ENCODE measurements at regions not wholly inside any gene's neighbourhood (a gene's known extent, or its start where the extent isn't known, plus 50 kb on each side); places are given as distances from the start of the nearest gene placed in this dataset.

DNA sequence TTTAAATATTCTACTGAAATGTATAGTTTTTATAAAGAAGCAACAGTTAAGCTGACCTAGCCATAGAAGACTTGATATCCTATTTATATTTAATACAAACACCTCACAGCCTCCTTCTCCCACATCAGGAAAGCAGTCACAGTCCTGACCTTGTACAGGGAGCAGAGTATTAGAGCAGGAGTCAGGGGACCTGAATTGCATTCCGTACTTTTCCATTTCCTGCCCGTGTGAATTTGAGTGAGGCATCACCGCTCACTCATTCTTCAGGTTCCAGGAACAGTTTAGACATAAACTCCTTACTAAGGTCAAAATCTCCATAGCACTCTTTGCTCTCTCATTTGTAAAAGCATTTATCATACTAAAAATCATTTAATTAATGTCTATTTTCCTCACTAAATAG, 482.5 kb upstream of the FAT3 start:
- Histone ChIP-seq H3K56ac (ENCODE audit: extremely low read depth, insufficient read depth, low read length) (no peak overlapping the region), H2AK5ac (ENCODE audit: low read depth, low read length) (no peak overlapping the region), H3K4ac (ENCODE audit: low read depth, low read length) (no peak overlapping the region), H3K9me1 (ENCODE audit: insufficient read depth, low read length) (no peaks in the 10 kb centered on the region), H3K9ac (ENCODE audit: low read depth, low read length) (no peak overlapping the region), H4K91ac (ENCODE audit: insufficient read depth, low read depth, low read length) (no peak overlapping the region), H2BK5ac (ENCODE audit: low read depth, low read length, poor library complexity, severe bottlenecking) (no peak overlapping the region), H3K23ac (ENCODE audit: low read depth, low read length) (no peak overlapping the region), H4K5ac (ENCODE audit: low read depth, low read length) (no peak overlapping the region), H3K4me2 (ENCODE audit: low read depth, low read length) (no peak overlapping the region), H2BK120ac (ENCODE audit: low read depth, low read length) (no peak overlapping the region), H2AK9ac (replicated peaks; ENCODE audit: low read depth, low read length, poor library complexity) (no peak overlapping the region), H3K4me1 (ENCODE audit: control insufficient read depth, insufficient read depth, low read length) (no peaks in the 10 kb centered on the region), H3K27me3 (ENCODE audit: control insufficient read depth, insufficient read depth, low read length) (no peaks in the 10 kb centered on the region), H3K9me3 (ENCODE audit: control insufficient read depth, insufficient read depth, low read length) (0 out of 2 replicates have a peak, but pooled peaks cover 2% of the 10 kb centered on the region), H3K27ac (ENCODE audit: insufficient read depth, low read length) (no peak overlapping the region), H2AFZ (replicated peaks; ENCODE audit: low read length, poor library complexity) (no peak overlapping the region), H3K79me1 (ENCODE audit: low read depth in 1 of 2, low read length in 2 of 2) (no peaks in the 10 kb centered on the region), H3K4me3 (ENCODE audit: insufficient read depth, low read depth, low read length) (no peak overlapping the region), H2BK20ac (ENCODE audit: low read depth, low read length) (no peak overlapping the region), H4K8ac (ENCODE audit: low read depth in 2 of 2, low read length in 2 of 2) (no peak overlapping the region), H3K18ac (ENCODE audit: low read depth, low read length) (no peak overlapping the region), H4K20me1 (ENCODE audit: insufficient read depth, low read length) (no peaks in the 10 kb centered on the region), H3K36me3 (ENCODE audit: control insufficient read depth, insufficient read depth, low read length) (no peaks in the 10 kb centered on the region), H3K14ac (replicated peaks; ENCODE audit: low read depth, low read length) (no peak overlapping the region), H2BK15ac (ENCODE audit: low read depth, low read length) (no peak overlapping the region)
- CTCF ChIA-PET: no interaction called here
- TF ChIP-seq FOS (IDR thresholded peaks at IDR 0.05; ENCODE audit: low read depth, low read length) (no peak), MAFK (IDR thresholded peaks at IDR 0.05; ENCODE audit: low read depth, low read length) (no peak), RFX5 (IDR thresholded peaks at IDR 0.05; ENCODE audit: low read depth, low read length) (no peak), CHD1 (IDR thresholded peaks at IDR 0.05; ENCODE audit: low read depth, low read length) (no peak), SMC3 (IDR thresholded peaks at IDR 0.05; ENCODE audit: low read depth, low read length) (no peak), BHLHE40 (IDR thresholded peaks at IDR 0.05; ENCODE audit: low read depth, low read length) (no peak), NFE2L2 (IDR thresholded peaks at IDR 0.05; ENCODE audit: low read depth, low read length) (no peak), RAD21 (IDR thresholded peaks at IDR 0.05; ENCODE audit: low read length) (no peak), MXI1 (IDR thresholded peaks at IDR 0.05; ENCODE audit: borderline replicate concordance, low read depth, low read length) (no peak), MAZ (IDR thresholded peaks at IDR 0.05; ENCODE audit: borderline replicate concordance, low read depth, low read length) (no peak), CEBPB (IDR thresholded peaks at IDR 0.05; ENCODE audit: low read depth, low read length) (no peak)
- TF ChIP-seq, protein P1, sequence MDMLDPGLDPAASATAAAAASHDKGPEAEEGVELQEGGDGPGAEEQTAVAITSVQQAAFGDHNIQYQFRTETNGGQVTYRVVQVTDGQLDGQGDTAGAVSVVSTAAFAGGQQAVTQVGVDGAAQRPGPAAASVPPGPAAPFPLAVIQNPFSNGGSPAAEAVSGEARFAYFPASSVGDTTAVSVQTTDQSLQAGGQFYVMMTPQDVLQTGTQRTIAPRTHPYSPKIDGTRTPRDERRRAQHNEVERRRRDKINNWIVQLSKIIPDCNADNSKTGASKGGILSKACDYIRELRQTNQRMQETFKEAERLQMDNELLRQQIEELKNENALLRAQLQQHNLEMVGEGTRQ (IDR thresholded peaks at IDR 0.05; ENCODE audit: low read depth, low read length): no peak
- TF ChIP-seq, protein P2, sequence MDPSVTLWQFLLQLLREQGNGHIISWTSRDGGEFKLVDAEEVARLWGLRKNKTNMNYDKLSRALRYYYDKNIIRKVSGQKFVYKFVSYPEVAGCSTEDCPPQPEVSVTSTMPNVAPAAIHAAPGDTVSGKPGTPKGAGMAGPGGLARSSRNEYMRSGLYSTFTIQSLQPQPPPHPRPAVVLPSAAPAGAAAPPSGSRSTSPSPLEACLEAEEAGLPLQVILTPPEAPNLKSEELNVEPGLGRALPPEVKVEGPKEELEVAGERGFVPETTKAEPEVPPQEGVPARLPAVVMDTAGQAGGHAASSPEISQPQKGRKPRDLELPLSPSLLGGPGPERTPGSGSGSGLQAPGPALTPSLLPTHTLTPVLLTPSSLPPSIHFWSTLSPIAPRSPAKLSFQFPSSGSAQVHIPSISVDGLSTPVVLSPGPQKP (IDR thresholded peaks at IDR 0.05; ENCODE audit: borderline replicate concordance, low read depth, low read length): no peak
- no TSS peak for BruUV-seq (replicated peaks)
- DNase-seq (no peak), ATAC-seq (ENCODE audit: low read depth) (no peak)
- dilution Hi-C loops (cut with HindIII; ENCODE audit: low sequenced_read_pairs, unreplicated experiment) (no loop called here), in situ Hi-C loops (cut with MboI; ENCODE audit: low sequenced_read_pairs) (no loop called here), intact Hi-C loops (cut with micrococcal nuclease) (no loop called here)
- POLR2A ChIA-PET (ENCODE audit: unreplicated experiment): no interaction called here
- no CpG with 5 or more reads among the region's 3 CpGs for WGBS, 2 experiments (ENCODE audit: extremely low coverage in 2 of 2, insufficient read length in 1 of 2)

Data from IMR-90 (cell line).